Epithelial cell of esophagus (primary cell): ENCODE measurements at regions not wholly inside any gene's neighbourhood (a gene's known extent, or its start where the extent isn't known, plus 50 kb on each side); places are given as distances from the start of the nearest gene placed in this dataset.
A peak's percentile ranks its signal among the peaks of the same experiment; 100 is the strongest.

ENCODE experiments used
- DNase-seq: peaks from one replicate; pipeline ENCODE4 v3.0.0; 2010; ENCODE audit warnings: low read depth
- H3K4me3 ChIP-seq: 2 replicates; pipeline ENCODE4 v1.5.1; 2011; ENCODE audit warnings: mild to moderate bottlenecking, low read length, control low read depth
- CTCF ChIP-seq: IDR thresholded peaks from 2 replicates; pipeline ENCODE4 v1.5.1; 2011; ENCODE audit warnings: low read depth, mild to moderate bottlenecking, low read length, control low read depth, inconsistent platforms; ENCODE audit not compliant: insufficient read depth; ENCODE audit errors: missing control alignments

- no peak for TF ChIP-seq CTCF
- peak; percentile 4 for DNase-seq
- no peak overlapping the region for H3K4me3 ChIP-seq
Measured at GRCh38 chr2:153096272-153096671, 377.9 kb downstream of the ARL6IP6 start.

GRCh38 chr2:153091344-153091743 is 372.9 kb downstream of the ARL6IP6 start:
- no peak for DNase-seq
- H3K4me3 ChIP-seq, result no peak overlapping the region
- TF ChIP-seq CTCF, result no peak

- no peak for DNase-seq
- no peak for TF ChIP-seq CTCF
- H3K4me3 ChIP-seq, result no peak overlapping the region
Measured at GRCh38 chr2:153079315-153079714, 360.9 kb downstream of the ARL6IP6 start.

- no peak overlapping the region for H3K4me3 ChIP-seq
- DNase-seq, result no peak
- no peak for TF ChIP-seq CTCF
Measured at GRCh38 chr2:153077311-153077710, 358.9 kb downstream of the ARL6IP6 start.

GRCh38 chr2:153074207-153074606 is 355.8 kb downstream of the ARL6IP6 start:
- DNase-seq, result peak; percentile 57
- no peak overlapping the region for H3K4me3 ChIP-seq
- TF ChIP-seq CTCF, result no peak

- H3K4me3 ChIP-seq, result no peak overlapping the region
- no peak for DNase-seq
- TF ChIP-seq CTCF, result no peak
Measured at GRCh38 chr2:153072813-153073212, 354.4 kb downstream of the ARL6IP6 start.

- H3K4me3 ChIP-seq, result no peak overlapping the region
- TF ChIP-seq CTCF, result no peak
- DNase-seq, result no peak
Measured at GRCh38 chr2:153072077-153072476, 353.7 kb downstream of the ARL6IP6 start.
